Endothelial cell of umbilical vein (primary cell): ENCODE measurements at regions not wholly inside any gene's neighbourhood (a gene's known extent, or its start where the extent isn't known, plus 50 kb on each side); places are given as distances from the start of the nearest gene placed in this dataset.

ENCODE experiments used
- EZH2 ChIP-seq: IDR thresholded peaks from 2 replicates; pipeline ENCODE4 v1.6.1; 2012; ENCODE audit warnings: borderline replicate concordance, low read depth, mild to moderate bottlenecking, moderate library complexity, low read length, inconsistent platforms; ENCODE audit not compliant: severe bottlenecking
- JUN ChIP-seq: IDR thresholded peaks from 2 replicates; pipeline ENCODE4 v1.6.1; 2011; ENCODE audit warnings: borderline replicate concordance, low read depth; ENCODE audit not compliant: insufficient read length, insufficient read depth
- POLR2A ChIP-seq: IDR thresholded peaks from 2 replicates; pipeline ENCODE4 v1.6.1; 2012; ENCODE audit warnings: low read depth, mild to moderate bottlenecking, control low read depth, low read length
- POLR2AphosphoS5 ChIP-seq: IDR thresholded peaks from 2 replicates; pipeline ENCODE4 v1.6.1; 2012; ENCODE audit warnings: low read depth, mild to moderate bottlenecking, control low read depth, low read length, moderate library complexity; ENCODE audit not compliant: insufficient read depth
- TF ChIP-seq, protein P1 (sequence below), 2 donors: IDR thresholded peaks; 1 replicate in 1 of 2; 2 replicates in 1 of 2; pipeline ENCODE4 v1.5.1; 2011; ENCODE audit warnings: low read length in 2 of 2, mild to moderate bottlenecking in 2 of 2, moderate library complexity in 2 of 2, control low read depth in 1 of 2, inconsistent platforms in 1 of 2, low read depth in 1 of 2; ENCODE audit not compliant: insufficient read depth in 1 of 2; ENCODE audit errors: extremely low read depth in 1 of 2

DNA sequence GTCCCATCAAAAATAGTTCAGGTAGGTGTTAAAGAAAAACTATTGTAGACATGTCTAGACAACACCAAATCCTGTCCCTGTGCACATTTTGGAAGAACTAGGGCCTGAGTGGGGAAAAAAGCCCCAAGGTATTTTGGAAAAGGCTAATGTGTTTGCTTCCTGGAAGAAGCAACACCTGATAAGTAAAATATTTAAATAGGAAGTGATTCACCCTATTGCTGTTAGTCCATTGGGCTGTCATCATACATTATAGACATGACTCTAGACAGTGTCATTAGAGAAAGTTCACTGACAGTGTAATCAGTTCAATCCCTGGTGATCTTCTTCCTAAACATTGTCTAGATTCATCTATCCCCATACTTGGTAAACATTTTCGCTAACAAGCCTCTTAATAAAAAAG is 465.3 kb downstream of the CBLN4 start:
- TF ChIP-seq EZH2 (no peak), JUN (no peak), POLR2A (no peak), POLR2AphosphoS5 (no peak)
- TF ChIP-seq, protein P1, sequence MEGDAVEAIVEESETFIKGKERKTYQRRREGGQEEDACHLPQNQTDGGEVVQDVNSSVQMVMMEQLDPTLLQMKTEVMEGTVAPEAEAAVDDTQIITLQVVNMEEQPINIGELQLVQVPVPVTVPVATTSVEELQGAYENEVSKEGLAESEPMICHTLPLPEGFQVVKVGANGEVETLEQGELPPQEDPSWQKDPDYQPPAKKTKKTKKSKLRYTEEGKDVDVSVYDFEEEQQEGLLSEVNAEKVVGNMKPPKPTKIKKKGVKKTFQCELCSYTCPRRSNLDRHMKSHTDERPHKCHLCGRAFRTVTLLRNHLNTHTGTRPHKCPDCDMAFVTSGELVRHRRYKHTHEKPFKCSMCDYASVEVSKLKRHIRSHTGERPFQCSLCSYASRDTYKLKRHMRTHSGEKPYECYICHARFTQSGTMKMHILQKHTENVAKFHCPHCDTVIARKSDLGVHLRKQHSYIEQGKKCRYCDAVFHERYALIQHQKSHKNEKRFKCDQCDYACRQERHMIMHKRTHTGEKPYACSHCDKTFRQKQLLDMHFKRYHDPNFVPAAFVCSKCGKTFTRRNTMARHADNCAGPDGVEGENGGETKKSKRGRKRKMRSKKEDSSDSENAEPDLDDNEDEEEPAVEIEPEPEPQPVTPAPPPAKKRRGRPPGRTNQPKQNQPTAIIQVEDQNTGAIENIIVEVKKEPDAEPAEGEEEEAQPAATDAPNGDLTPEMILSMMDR (IDR thresholded peaks at IDR 0.05; ENCODE audit: extremely low read depth in 1 of 2, insufficient read depth in 1 of 2, low read depth in 1 of 2, low read length in 2 of 2): no peak
